Esophagus muscularis mucosa (tissue), 4 donors: ENCODE measurements at regions not wholly inside any gene's neighbourhood (a gene's known extent, or its start where the extent isn't known, plus 50 kb on each side); places are given as distances from the start of the nearest gene placed in this dataset.

Experiments
- CTCF ChIP-seq, 3 experiments: fragments of 200-600 bp in 2 of 3; fragments of 450-650 bp in 1 of 3; sonication (generic) in 2 of 3; IDR thresholded peaks; one replicate each; pipeline ENCODE4 v1.5.1; 2017 to 2019; ENCODE audit warnings: antibody characterized with exemption in 3 of 3, mild to moderate bottlenecking in 2 of 3, moderate library complexity in 1 of 3
- EP300 ChIP-seq: sonication (generic); formaldehyde crosslinking; IDR thresholded peaks from one replicate; pipeline ENCODE4 v1.6.1; 2017; ENCODE audit warnings: antibody characterized with exemption
- POLR2A ChIP-seq: fragments of 450-650 bp; IDR thresholded peaks from one replicate; pipeline ENCODE4 v1.6.1; 2017; ENCODE audit warnings: antibody characterized with exemption, moderate library complexity, mild to moderate bottlenecking, low read depth
- POLR2AphosphoS5 ChIP-seq, 2 donors: sonication (generic); formaldehyde crosslinking; IDR thresholded peaks; one replicate each; pipeline ENCODE4 v1.6.1; 2017; ENCODE audit warnings: antibody characterized with exemption in 2 of 2

- TF ChIP-seq CTCF (IDR thresholded peaks at IDR 0.05) (no peak), POLR2AphosphoS5 (IDR thresholded peaks at IDR 0.05) (no peak), POLR2A (no peak), EP300 (no peak)
Observed at GRCh38 chr9:134571946-134572917, 69.4 kb upstream of the COL5A1 start.
